HepG2 (cell line): ENCODE measurements at regions not wholly inside any gene's neighbourhood (a gene's known extent, or its start where the extent isn't known, plus 50 kb on each side); places are given as distances from the start of the nearest gene placed in this dataset.

ENCODE experiments used
- ATAC-seq: fragments of 200-7000 bp; cut with Tn5 transposase; 3 replicates; pipeline ENCODE4 v1.9.1; 2020; ENCODE audit warnings: mild to moderate bottlenecking, moderate library complexity
- BruUV-seq: library from RNA; stranded (reverse); fragments of 400-500 nt; replicated peaks from 2 replicates; lab custom pipeline; 2021; lab: Mats Ljungman, UMichigan
- CTCF ChIA-PET: fragments of 300-600 bp; formaldehyde crosslinking; extraction: SDS; loops from one replicate; lab custom pipeline; 2021; ENCODE audit warnings: low total read pairs, inconsistent platforms, low intra/inter-chr PET ratio; lab: Yijun Ruan, JAX
- POLR2A ChIA-PET: fragments of 350-600 bp; sonication (Branson Sonifier 250); formaldehyde crosslinking; loops from one replicate; lab custom pipeline; 2020; ENCODE audit warnings: antibody characterized with exemption, inconsistent platforms; lab: Yijun Ruan, JAX
- DNase-seq: peaks from one replicate; pipeline ENCODE4 v3.0.0-alpha.2; 2015; ENCODE audit warnings: low spot score
- FAIRE-seq: peaks from 3 replicates; lab custom pipeline; 2011; peaks lifted over from hg19 to GRCh38; lab: Jason Lieb, UNC
- H2AFZ ChIP-seq: one replicate; pipeline ENCODE4 v1.6.1; 2011; ENCODE audit warnings: low read length, inconsistent platforms
- H3K27ac ChIP-seq: fragments of 300-600 bp; 3 replicates; pipeline ENCODE4 v1.8.0; 2011; ENCODE audit warnings: mixed run types, mild to moderate bottlenecking, mixed read lengths, low read length, inconsistent platforms; ENCODE audit not compliant: insufficient read depth; ENCODE audit errors: extremely low read length
- H3K27me3 ChIP-seq, 2 experiments: fragments of 200-600 bp in 1 of 2; 2 replicates in 1 of 2; 3 replicates in 1 of 2; pipeline versions ENCODE4 v1.6.0 to v1.8.0; 2011; ENCODE audit warnings: low read length in 2 of 2, mild to moderate bottlenecking in 2 of 2, moderate library complexity in 2 of 2, inconsistent platforms in 1 of 2; ENCODE audit not compliant: insufficient read depth in 2 of 2, control insufficient read depth in 1 of 2
- H3K36me3 ChIP-seq, 2 experiments: fragments of 200-600 bp in 1 of 2; replicated peaks in 1 of 2; 2 replicates in 1 of 2; 3 replicates in 1 of 2; pipeline versions ENCODE4 v1.5.1 to v1.8.0; 2011; ENCODE audit warnings: low read length in 2 of 2, inconsistent platforms in 1 of 2; ENCODE audit not compliant: insufficient read depth in 2 of 2, control insufficient read depth in 1 of 2
- H3K4me1 ChIP-seq: 2 replicates; pipeline ENCODE4 v1.5.1; 2012; ENCODE audit warnings: low read length, inconsistent platforms; ENCODE audit not compliant: insufficient read depth
- H3K4me2 ChIP-seq: 2 replicates; pipeline ENCODE4 v1.6.0; 2011; ENCODE audit warnings: low read depth, low read length, inconsistent platforms
- H3K4me3 ChIP-seq, 3 experiments: fragments of 200-600 bp in 1 of 3; sonication (generic), shearing (Covaris generic) in 1 of 3; replicated peaks in 1 of 3; 2 replicates each; pipeline ENCODE4 v1.5.1; 2011 to 2016; ENCODE audit warnings: low read length in 3 of 3, inconsistent platforms in 2 of 3, low read depth in 2 of 3, mild to moderate bottlenecking in 2 of 3, control low read depth in 1 of 3, mixed read lengths in 1 of 3; ENCODE audit not compliant: insufficient read depth in 1 of 3
- H3K79me2 ChIP-seq: one replicate; pipeline ENCODE4 v1.6.1; 2011; ENCODE audit warnings: low read length, inconsistent platforms; ENCODE audit not compliant: insufficient read depth
- H3K9ac ChIP-seq: 2 replicates; pipeline ENCODE4 v1.6.0; 2011; ENCODE audit warnings: mild to moderate bottlenecking, low read depth, low read length, inconsistent platforms; ENCODE audit not compliant: insufficient read depth
- H3K9me3 ChIP-seq: 2 replicates; pipeline ENCODE4 v1.5.1; 2012; ENCODE audit warnings: mild to moderate bottlenecking, low read length
- H4K20me1 ChIP-seq: 2 replicates; pipeline ENCODE4 v1.6.0; 2011; ENCODE audit warnings: inconsistent platforms, mild to moderate bottlenecking, low read length, moderate library complexity; ENCODE audit not compliant: insufficient read depth
- CEBPB ChIP-seq: IDR thresholded peaks from 2 replicates; pipeline ENCODE4 v1.6.1; 2011; ENCODE audit warnings: low read depth, low read length, improper control_type of control experiment, borderline replicate concordance
- GFI1 ChIP-seq: sonication (generic); formaldehyde crosslinking; IDR thresholded peaks from 2 replicates; pipeline ENCODE4 v1.5.0; 2020; ENCODE audit warnings: missing genetic modification reagents, mild to moderate bottlenecking, borderline replicate concordance
- HDAC2 ChIP-seq: sonication (generic); formaldehyde crosslinking; IDR thresholded peaks from 2 replicates; pipeline ENCODE4 v1.4.0; 2020; ENCODE audit warnings: missing genetic modification reagents
- HMG20B ChIP-seq: conservative IDR thresholded peaks from 2 replicates; pipeline ENCODE4 v1.6.1; 2016; ENCODE audit warnings: missing genetic modification reagents, missing compliant biosample characterization
- IKZF4 ChIP-seq: sonication (generic); formaldehyde crosslinking; IDR thresholded peaks from 2 replicates; pipeline ENCODE4 v1.5.1; 2020; ENCODE audit warnings: borderline replicate concordance, mild to moderate bottlenecking, low read depth, missing genetic modification reagents; ENCODE audit errors: not compliant biosample characterization
- MBD4 ChIP-seq: IDR thresholded peaks from 2 replicates; pipeline ENCODE4 v1.6.1; 2012; ENCODE audit warnings: low read length, inconsistent platforms, borderline replicate concordance
- NFE2 ChIP-seq: sonication (generic); formaldehyde crosslinking; IDR thresholded peaks from 2 replicates; pipeline ENCODE4 v1.4.0; 2020; ENCODE audit warnings: missing genetic modification reagents
- RXRB ChIP-seq: IDR thresholded peaks from 2 replicates; pipeline ENCODE4 v1.6.1; 2016; ENCODE audit warnings: borderline replicate concordance, missing genetic modification reagents, missing compliant biosample characterization
- SNAI1 ChIP-seq: sonication (generic); formaldehyde crosslinking; IDR thresholded peaks from 2 replicates; pipeline ENCODE4 v1.5.0; 2020; ENCODE audit warnings: mild to moderate bottlenecking, missing genetic modification reagents, borderline replicate concordance
- ZNF326 ChIP-seq: sonication (generic); formaldehyde crosslinking; IDR thresholded peaks from 2 replicates; pipeline ENCODE4 v1.4.0; 2020; ENCODE audit warnings: missing genetic modification reagents, borderline replicate concordance
- ZNF337 ChIP-seq: sonication (generic); formaldehyde crosslinking; IDR thresholded peaks from 2 replicates; pipeline ENCODE4 v1.5.1; 2020; ENCODE audit warnings: missing genetic modification reagents, low read depth, mild to moderate bottlenecking, borderline replicate concordance
- ZNF562 ChIP-seq: sonication (generic); formaldehyde crosslinking; IDR thresholded peaks from 2 replicates; pipeline ENCODE4 v1.8.0; 2022; ENCODE audit warnings: missing genetic modification reagents, borderline replicate concordance
- ZNF605 ChIP-seq: sonication (generic); formaldehyde crosslinking; IDR thresholded peaks from 2 replicates; pipeline ENCODE4 v1.8.0; 2022; ENCODE audit warnings: mild to moderate bottlenecking, missing genetic modification reagents
- ZNF75D ChIP-seq: sonication (generic); formaldehyde crosslinking; IDR thresholded peaks from 2 replicates; pipeline ENCODE4 v1.8.1; 2023; ENCODE audit warnings: missing genetic modification reagents, mild to moderate bottlenecking, borderline replicate concordance
- ZZZ3 ChIP-seq: sonication (generic); formaldehyde crosslinking; IDR thresholded peaks from 2 replicates; pipeline ENCODE4 v1.4.0; 2020; ENCODE audit warnings: missing genetic modification reagents, mild to moderate bottlenecking, borderline replicate concordance
- WGBS: methylation state at CpG from one replicate; pipeline ENCODE4 v1.1.6; 2017; ENCODE audit warnings: low lambda C conversion rate; 5-methylcytosine and 5-hydroxymethylcytosine counted together
- in situ Hi-C: cut with HindIII; loops from 2 replicates; pipeline ENCODE4 v1.10.0; 2017; ENCODE audit warnings: low pct_unique_long_range_greater_than_20kb; ENCODE audit not compliant: extremely low pct_ligation_motif_present
- intact Hi-C: fragments of 100-400 bp; cut with micrococcal nuclease; formaldehyde crosslinking; loops from one replicate; pipeline ENCODE4 v1.10.0; 2022; ENCODE audit not compliant: unreplicated experiment
- TF ChIP-seq, protein P1 (sequence below): sonication (generic); formaldehyde crosslinking; IDR thresholded peaks from 2 replicates; pipeline ENCODE4 v1.4.0; 2020; ENCODE audit warnings: missing genetic modification reagents, borderline replicate concordance
- TF ChIP-seq, protein P2 (sequence below): IDR thresholded peaks from 2 replicates; pipeline ENCODE4 v1.6.1; 2016; ENCODE audit warnings: low read depth, control low read depth

GRCh38 chr1:161427733-161428516 lies 60.2 kb upstream of the CFAP126 start:
- FAIRE-seq: peak; percentile 63
- ChIA-PET POLR2A (interaction anchor here (0.8 kb wide), 1 partner anchor 12 kb away, joined by 3 read pairs; no protein-coding TSS in a partner anchor), CTCF (no interaction called here)
- Histone ChIP-seq H3K36me3 (no peaks in the 10 kb centered on the region), H3K4me3 (peak overlapping the region; percentile 33 to 60 (median 43)), H2AFZ (peak overlapping the region; percentile 11), H3K27me3 (no peaks in the 10 kb centered on the region; a peak in 1 of 5 replicates), H3K4me1 (peaks cover 23% of the 10 kb centered on the region), H4K20me1 (no peaks in the 10 kb centered on the region), H3K27ac (no peak overlapping the region), H3K9ac (peak overlapping the region; percentile 28; the same call in 1 of the 2 replicates), H3K79me2 (no peaks in the 10 kb centered on the region), H3K9me3 (no peaks in the 10 kb centered on the region), H3K4me2 (peak overlapping the region; percentile 82)
- WGBS: 6% methylated on average over 18 of the region's 18 CpGs
- in situ Hi-C loops: no loop called here
- peak; percentile 35 for DNase-seq
- BruUV-seq: no TSS peak
- intact Hi-C loops: no loop called here
- peak; percentile 66 for ATAC-seq
- TF ChIP-seq, protein P1, sequence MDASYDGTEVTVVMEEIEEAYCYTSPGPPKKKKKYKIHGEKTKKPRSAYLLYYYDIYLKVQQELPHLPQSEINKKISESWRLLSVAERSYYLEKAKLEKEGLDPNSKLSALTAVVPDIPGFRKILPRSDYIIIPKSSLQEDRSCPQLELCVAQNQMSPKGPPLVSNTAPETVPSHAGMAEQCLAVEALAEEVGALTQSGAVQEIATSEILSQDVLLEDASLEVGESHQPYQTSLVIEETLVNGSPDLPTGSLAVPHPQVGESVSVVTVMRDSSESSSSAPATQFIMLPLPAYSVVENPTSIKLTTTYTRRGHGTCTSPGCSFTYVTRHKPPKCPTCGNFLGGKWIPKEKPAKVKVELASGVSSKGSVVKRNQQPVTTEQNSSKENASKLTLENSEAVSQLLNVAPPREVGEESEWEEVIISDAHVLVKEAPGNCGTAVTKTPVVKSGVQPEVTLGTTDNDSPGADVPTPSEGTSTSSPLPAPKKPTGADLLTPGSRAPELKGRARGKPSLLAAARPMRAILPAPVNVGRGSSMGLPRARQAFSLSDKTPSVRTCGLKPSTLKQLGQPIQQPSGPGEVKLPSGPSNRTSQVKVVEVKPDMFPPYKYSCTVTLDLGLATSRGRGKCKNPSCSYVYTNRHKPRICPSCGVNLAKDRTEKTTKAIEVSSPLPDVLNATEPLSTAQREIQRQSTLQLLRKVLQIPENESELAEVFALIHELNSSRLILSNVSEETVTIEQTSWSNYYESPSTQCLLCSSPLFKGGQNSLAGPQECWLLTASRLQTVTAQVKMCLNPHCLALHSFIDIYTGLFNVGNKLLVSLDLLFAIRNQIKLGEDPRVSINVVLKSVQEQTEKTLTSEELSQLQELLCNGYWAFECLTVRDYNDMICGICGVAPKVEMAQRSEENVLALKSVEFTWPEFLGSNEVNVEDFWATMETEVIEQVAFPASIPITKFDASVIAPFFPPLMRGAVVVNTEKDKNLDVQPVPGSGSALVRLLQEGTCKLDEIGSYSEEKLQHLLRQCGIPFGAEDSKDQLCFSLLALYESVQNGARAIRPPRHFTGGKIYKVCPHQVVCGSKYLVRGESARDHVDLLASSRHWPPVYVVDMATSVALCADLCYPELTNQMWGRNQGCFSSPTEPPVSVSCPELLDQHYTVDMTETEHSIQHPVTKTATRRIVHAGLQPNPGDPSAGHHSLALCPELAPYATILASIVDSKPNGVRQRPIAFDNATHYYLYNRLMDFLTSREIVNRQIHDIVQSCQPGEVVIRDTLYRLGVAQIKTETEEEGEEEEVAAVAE (CRISPR knock-in tag): 0 out of 2 replicates have a peak, but pooled peaks have one; percentile 27
- TF ChIP-seq HDAC2 (CRISPR knock-in tag): 0 out of 2 replicates have a peak, but pooled peaks have one; percentile 28
- TF ChIP-seq IKZF4: no peak
- no peak for TF ChIP-seq MBD4
- TF ChIP-seq HMG20B: no peak
- TF ChIP-seq NFE2 (CRISPR knock-in tag): no peak
- TF ChIP-seq SNAI1 (CRISPR knock-in tag): no peak
- TF ChIP-seq, protein P2, sequence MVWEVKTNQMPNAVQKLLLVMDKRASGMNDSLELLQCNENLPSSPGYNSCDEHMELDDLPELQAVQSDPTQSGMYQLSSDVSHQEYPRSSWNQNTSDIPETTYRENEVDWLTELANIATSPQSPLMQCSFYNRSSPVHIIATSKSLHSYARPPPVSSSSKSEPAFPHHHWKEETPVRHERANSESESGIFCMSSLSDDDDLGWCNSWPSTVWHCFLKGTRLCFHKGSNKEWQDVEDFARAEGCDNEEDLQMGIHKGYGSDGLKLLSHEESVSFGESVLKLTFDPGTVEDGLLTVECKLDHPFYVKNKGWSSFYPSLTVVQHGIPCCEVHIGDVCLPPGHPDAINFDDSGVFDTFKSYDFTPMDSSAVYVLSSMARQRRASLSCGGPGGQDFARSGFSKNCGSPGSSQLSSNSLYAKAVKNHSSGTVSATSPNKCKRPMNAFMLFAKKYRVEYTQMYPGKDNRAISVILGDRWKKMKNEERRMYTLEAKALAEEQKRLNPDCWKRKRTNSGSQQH (CRISPR knock-in tag): no peak
- no peak for TF ChIP-seq ZNF337 (CRISPR knock-in tag)
- no peak for TF ChIP-seq ZNF562 (CRISPR knock-in tag)
- 0 out of 2 replicates have a peak, but pooled peaks have one; percentile 29 for TF ChIP-seq ZNF605
- peak; percentile 53; the same call in 1 of the 2 replicates for TF ChIP-seq RXRB (CRISPR knock-in tag)
- peak; percentile 85 for TF ChIP-seq CEBPB
- no peak for TF ChIP-seq ZNF75D
- 0 out of 2 replicates have a peak, but pooled peaks have one; percentile 38 for TF ChIP-seq GFI1
- no peak for TF ChIP-seq ZNF326 (CRISPR knock-in tag)
- TF ChIP-seq ZZZ3 (CRISPR knock-in tag): no peak
